ENCODE measurements at regions not wholly inside any gene's neighbourhood (a gene's known extent, or its start where the extent isn't known, plus 50 kb on each side); places are given as distances from the start of the nearest gene placed in this dataset.

- H3K4me1 ChIP-seq (ENCODE audit: insufficient read depth, low read length, poor library complexity, severe bottlenecking), result no peaks in the 10 kb centered on the region
- H3K36me3 ChIP-seq (ENCODE audit: insufficient read depth, low read length), result no peaks in the 10 kb centered on the region
- no peaks in the 10 kb centered on the region for H3K9me2 ChIP-seq (ENCODE audit: insufficient read depth, low read length)
- no peak overlapping the region for H2AFZ ChIP-seq (ENCODE audit: low read length)
- DNase-seq (ENCODE audit: low spot score), result no peak
- TF ChIP-seq CTCF (conservative IDR thresholded peaks at IDR 0.05; ENCODE audit: low read length), result no peak
- no peak for TF ChIP-seq EZH2phosphoT487 (IDR thresholded peaks at IDR 0.05; ENCODE audit: borderline replicate concordance, low read depth, low read length)
- no peak overlapping the region for H3K27ac ChIP-seq (ENCODE audit: low read depth, low read length, poor library complexity, severe bottlenecking)
- CTCF ChIA-PET (ENCODE audit: unreplicated experiment), result no interaction called here
- BruUV-seq (replicated peaks), result no TSS peak
- no peak overlapping the region for H3K4me2 ChIP-seq (ENCODE audit: low read length)
- H3K4me3 ChIP-seq (ENCODE audit: low read depth, low read length, poor library complexity, severe bottlenecking), result no peak overlapping the region
- H3K79me2 ChIP-seq (ENCODE audit: insufficient read depth, low read depth, low read length), result no peaks in the 10 kb centered on the region
- H3K9me3 ChIP-seq (ENCODE audit: low read length), result no peaks in the 10 kb centered on the region
- POLR2A ChIA-PET, result no interaction called here
- H4K20me1 ChIP-seq (ENCODE audit: insufficient read depth, low read length), result no peaks in the 10 kb centered on the region
- intact Hi-C loops (cut with micrococcal nuclease; ENCODE audit: unreplicated experiment), result no loop called here
Measured at GRCh38 chr4:158080354-158080753, 92.5 kb downstream of the GASK1B start.

DNA sequence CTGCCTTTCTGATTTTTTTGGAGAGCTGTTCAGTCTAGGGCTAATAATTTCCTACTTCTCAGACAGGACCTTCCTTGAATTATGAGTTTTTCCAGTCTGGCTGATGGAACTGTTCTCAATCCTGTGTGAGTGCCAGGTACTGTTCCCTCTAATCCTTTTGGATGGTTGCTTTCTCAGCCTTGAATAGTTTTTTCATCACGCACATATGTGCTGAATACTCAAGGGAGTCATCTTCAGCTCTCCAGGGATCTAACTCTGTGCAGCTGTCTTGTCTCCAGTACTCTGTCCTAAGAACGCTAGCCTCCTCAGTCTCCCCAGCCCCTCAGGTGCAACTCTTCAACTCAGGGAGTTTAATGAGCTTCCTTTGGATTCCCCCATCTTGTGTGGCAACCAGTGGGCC, 93.2 kb downstream of the GASK1B start:
- Histone ChIP-seq H3K27ac (ENCODE audit: low read depth, low read length, poor library complexity, severe bottlenecking) (no peak overlapping the region), H2AFZ (ENCODE audit: low read length) (no peak overlapping the region), H4K20me1 (ENCODE audit: insufficient read depth, low read length) (no peaks in the 10 kb centered on the region), H3K4me3 (ENCODE audit: low read depth, low read length, poor library complexity, severe bottlenecking) (no peak overlapping the region), H3K36me3 (ENCODE audit: insufficient read depth, low read length) (no peaks in the 10 kb centered on the region), H3K4me1 (ENCODE audit: insufficient read depth, low read length, poor library complexity, severe bottlenecking) (no peaks in the 10 kb centered on the region), H3K79me2 (ENCODE audit: insufficient read depth, low read depth, low read length) (no peaks in the 10 kb centered on the region), H3K9me2 (ENCODE audit: insufficient read depth, low read length) (no peaks in the 10 kb centered on the region), H3K9me3 (ENCODE audit: low read length) (no peaks in the 10 kb centered on the region), H3K4me2 (ENCODE audit: low read length) (no peak overlapping the region)
- no TSS peak for BruUV-seq (replicated peaks)
- intact Hi-C loops (cut with micrococcal nuclease; ENCODE audit: unreplicated experiment), result no loop called here
- CTCF ChIA-PET (ENCODE audit: unreplicated experiment), result no interaction called here
- DNase-seq (ENCODE audit: low spot score), result no peak
- POLR2A ChIA-PET, result no interaction called here
- TF ChIP-seq CTCF (conservative IDR thresholded peaks at IDR 0.05; ENCODE audit: low read length), result no peak
- TF ChIP-seq EZH2phosphoT487 (IDR thresholded peaks at IDR 0.05; ENCODE audit: borderline replicate concordance, low read depth, low read length), result no peak

DNA sequence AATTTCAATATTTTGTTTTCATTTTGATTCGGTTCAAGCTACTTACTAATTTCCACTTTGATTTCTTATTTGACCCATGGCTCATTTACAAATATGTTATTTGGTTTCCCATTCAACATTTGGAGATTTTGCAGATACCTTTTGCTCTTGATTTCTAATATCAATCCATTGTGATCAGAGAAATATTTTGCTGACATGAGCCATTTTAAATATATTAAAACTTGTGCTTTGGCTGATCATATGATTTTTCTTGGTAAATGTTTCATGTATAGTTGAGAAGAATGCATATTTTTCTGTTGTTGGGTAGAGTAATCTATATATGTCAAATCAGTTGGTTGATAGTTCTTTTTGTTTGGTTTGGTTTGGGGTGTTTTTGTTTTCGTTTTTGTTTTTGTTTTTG, 95.0 kb downstream of the GASK1B start:
- Histone ChIP-seq H3K27ac (ENCODE audit: low read depth, low read length, poor library complexity, severe bottlenecking) (no peak overlapping the region), H3K4me2 (ENCODE audit: low read length) (no peak overlapping the region), H3K9me2 (ENCODE audit: insufficient read depth, low read length) (no peaks in the 10 kb centered on the region), H3K36me3 (ENCODE audit: insufficient read depth, low read length) (no peaks in the 10 kb centered on the region), H3K9me3 (ENCODE audit: low read length) (no peaks in the 10 kb centered on the region), H4K20me1 (ENCODE audit: insufficient read depth, low read length) (no peaks in the 10 kb centered on the region), H2AFZ (ENCODE audit: low read length) (no peak overlapping the region), H3K4me1 (ENCODE audit: insufficient read depth, low read length, poor library complexity, severe bottlenecking) (no peaks in the 10 kb centered on the region), H3K79me2 (ENCODE audit: insufficient read depth, low read depth, low read length) (no peaks in the 10 kb centered on the region), H3K4me3 (ENCODE audit: low read depth, low read length, poor library complexity, severe bottlenecking) (no peak overlapping the region)
- ChIA-PET CTCF (ENCODE audit: unreplicated experiment) (no interaction called here), POLR2A (no interaction called here)
- intact Hi-C loops (cut with micrococcal nuclease; ENCODE audit: unreplicated experiment), result no loop called here
- TF ChIP-seq EZH2phosphoT487 (IDR thresholded peaks at IDR 0.05; ENCODE audit: borderline replicate concordance, low read depth, low read length) (no peak), CTCF (conservative IDR thresholded peaks at IDR 0.05; ENCODE audit: low read length) (no peak)
- BruUV-seq (replicated peaks), result no TSS peak
- DNase-seq (ENCODE audit: low spot score), result no peak
